GM19395 (cell line): ENCODE measurements at regions not wholly inside any gene's neighbourhood (a gene's known extent, or its start where the extent isn't known, plus 50 kb on each side); places are given as distances from the start of the nearest gene placed in this dataset.

Experiments used
- ATAC-seq: cut with Tn5 transposase; IDR thresholded peaks from one replicate; pipeline ENCODE4 v1.9.1; 2021; ENCODE audit warnings: mild to moderate bottlenecking, moderate library complexity; ENCODE audit not compliant: unreplicated experiment

DNA sequence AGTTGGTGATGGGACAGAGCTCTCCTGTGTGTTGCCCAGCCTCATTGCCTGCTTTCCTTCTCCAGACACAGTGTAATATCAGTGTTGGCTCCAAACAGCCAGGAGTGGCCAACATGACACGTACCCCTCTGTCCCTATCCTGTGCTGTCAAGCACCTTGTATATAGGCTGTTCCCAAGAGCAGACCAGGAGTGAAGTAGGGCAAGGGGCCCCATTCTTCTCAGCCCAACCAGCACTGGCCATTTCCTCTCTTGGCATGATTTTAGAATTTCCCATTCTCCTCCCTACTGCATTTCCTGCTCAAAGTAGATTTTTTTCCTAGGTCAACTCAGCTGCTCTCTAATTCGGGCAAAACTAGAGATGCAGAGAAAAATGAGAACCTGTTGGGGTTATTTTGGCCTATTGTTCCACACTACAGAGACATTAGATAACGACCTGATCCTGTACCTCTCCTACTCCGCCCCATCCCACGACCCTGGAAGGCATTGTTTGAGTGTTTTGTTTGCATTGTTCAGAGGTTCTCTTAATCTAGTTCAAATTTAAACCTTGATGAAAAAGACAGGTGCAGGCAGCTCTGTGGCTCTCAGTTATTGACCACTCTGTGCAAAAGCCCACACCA lies 95.6 kb downstream of the RASSF10 start:
- no peak for ATAC-seq

DNA sequence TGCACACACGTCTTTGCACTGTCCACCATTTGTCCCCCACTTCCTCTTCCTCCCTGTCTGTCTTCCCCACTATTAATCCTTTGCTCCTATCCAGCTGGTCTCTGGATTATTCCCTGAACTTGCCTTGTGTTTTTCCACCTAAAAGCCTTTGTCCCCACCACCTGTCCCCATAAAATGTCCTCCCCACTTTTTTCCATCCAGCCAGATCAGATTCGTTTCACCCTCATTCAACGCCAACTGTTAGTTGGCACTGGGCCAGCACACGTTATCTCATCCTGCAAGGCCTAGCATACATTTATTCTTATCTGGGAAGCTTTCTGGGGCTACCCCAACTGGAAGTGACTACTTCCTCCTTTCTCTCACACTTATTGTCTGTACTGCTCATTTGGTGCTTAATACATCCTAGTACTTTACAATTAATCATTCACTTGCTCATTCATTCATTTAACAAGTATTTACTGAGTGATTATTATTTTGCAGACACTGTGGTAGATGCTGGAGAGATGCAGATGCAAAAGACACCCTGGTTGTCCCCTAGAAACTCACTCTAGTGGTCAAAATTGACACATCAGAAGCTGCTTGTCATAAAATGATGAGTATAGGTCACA lies 96.2 kb downstream of the RASSF10 start:
- peak; percentile 70 for ATAC-seq

DNA sequence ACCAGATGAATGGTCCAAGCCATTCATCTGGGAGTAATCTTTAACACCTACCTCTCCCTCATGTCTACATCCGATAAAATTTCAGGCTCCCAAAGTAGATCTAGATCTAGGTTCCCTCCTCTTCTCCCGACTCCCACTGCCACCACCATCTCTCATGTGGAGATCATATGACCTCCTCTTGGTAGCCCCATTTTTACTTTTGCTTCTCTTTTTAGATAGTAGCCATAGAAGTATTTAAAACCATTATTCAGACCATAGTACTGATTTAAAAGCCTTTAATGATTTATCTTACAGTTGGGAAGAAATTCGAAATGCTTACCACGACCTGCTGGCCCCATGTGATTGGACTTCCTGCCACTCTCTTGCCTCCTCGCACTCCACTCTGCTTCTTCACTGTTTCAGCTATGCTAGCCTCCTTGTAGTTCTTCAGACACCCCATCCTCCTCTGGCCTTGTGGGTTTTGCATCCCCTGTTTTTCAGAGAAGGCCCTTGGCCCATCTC lies 98.5 kb downstream of the RASSF10 start:
- no peak for ATAC-seq

DNA sequence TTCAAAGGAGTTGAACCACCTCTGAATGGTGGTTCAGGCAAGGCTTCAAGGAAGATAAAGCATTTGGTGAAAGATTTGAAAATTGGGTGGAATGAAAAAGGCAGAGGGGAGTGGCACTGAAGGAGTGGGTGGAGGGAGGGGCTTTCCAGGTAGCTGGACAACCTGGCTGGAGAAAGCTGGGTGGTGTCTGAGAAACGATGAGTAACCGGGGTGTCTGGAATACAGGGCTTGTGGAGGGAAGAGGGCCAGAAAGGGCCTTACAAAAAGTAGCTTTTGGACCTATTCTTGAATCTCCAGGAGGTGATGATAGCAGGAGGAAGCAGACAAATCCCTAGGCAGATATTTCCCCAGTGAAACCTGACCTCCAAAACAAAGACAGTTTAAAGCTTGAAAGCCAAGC lies 99.3 kb downstream of the RASSF10 start:
- ATAC-seq, result no peak

DNA sequence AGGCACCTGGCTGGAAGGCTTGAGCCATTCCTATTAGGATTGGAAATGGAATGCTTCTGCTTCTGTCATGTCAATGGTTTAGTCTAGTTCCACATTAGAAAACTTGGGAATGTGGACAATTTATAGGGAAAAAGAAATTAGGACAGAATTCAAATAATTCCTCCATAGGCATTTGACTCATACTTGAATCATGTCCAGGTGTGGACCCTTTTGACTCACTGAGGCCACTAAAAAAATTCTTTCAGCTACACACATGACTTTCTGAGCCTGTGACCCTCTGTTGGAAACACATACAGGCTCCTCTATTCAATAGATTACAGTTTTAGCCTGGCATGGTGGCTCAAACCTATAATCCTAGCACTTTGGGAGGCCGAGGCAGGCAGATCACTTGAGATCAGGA lies 100.5 kb downstream of the RASSF10 start:
- ATAC-seq, result no peak

DNA sequence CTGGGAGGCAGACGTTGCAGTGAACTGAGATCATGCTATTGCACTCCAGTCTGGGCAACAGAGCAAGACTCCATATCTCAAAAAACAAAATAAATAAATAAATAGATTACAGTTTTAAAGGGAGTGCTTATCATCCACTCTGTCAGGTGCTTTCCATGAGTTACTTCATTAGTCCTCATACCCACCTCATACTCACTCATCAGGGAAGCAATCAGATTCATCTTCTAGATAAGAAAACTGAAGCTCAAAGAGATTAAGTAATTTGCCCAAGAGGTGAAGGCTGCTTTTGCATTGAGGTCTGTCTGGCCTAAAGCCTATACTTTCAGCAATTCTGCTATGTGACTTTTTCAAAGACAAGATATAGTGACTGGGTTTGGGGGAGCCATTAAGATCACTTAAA lies 101.0 kb downstream of the RASSF10 start:
- no peak for ATAC-seq

DNA sequence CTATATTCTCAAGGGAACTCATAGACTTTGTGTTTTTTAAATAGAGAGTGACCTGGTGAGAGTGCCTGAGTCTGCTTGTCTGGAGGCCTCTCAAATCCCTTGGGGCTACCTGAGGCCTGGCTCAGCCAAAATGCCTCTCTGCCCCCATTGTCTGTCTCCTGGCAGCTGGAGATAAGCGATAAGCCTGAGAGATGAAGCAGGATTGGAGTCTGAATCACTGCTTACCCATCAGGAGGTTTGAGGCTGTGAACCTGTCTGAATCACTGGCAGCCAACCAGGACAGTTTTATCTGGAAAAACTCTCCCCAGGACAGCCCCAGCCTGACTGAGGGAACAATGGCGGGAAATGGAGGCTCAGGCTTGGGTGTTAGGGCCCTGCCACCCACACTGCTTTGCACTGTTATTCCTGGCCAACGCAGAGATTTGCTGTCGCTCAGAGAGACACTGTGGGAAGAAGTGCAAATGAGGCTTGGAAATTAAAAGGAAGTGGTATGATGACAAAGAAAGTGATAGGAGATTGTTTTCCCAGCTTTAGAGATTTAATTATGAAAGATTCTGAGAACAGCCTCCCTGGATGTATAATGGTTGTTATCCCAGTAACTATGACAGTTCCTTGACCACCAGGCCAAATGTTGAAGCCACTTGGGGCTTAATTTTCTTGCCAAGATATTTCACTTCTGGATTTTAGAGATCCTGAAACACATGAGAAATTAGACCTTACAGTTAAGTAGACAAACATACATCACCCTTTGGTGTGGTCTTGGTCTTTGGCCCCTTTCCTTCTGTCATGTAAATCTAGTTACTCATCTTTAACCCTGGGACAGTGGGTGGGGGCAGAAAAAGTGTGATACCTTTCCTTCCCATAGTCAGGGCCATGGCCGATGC lies 102.1 kb downstream of the RASSF10 start:
- peak; percentile 35 for ATAC-seq

DNA sequence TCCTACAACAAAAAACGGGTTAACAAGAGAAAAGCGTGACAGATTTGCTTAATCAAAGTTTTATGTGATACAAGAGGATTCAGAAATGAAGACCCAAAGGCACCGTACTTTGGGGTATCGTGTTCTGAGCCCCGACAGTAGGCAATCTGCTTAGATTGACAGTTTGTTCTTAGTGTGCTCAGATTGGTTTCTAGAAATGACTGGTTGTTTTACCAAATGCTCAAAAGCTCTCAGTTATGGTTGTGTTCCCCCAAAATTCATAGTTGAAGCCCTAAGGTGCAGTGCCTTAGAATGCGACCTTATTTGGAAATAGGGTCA lies 102.7 kb downstream of the RASSF10 start:
- ATAC-seq, result peak; percentile 46

DNA sequence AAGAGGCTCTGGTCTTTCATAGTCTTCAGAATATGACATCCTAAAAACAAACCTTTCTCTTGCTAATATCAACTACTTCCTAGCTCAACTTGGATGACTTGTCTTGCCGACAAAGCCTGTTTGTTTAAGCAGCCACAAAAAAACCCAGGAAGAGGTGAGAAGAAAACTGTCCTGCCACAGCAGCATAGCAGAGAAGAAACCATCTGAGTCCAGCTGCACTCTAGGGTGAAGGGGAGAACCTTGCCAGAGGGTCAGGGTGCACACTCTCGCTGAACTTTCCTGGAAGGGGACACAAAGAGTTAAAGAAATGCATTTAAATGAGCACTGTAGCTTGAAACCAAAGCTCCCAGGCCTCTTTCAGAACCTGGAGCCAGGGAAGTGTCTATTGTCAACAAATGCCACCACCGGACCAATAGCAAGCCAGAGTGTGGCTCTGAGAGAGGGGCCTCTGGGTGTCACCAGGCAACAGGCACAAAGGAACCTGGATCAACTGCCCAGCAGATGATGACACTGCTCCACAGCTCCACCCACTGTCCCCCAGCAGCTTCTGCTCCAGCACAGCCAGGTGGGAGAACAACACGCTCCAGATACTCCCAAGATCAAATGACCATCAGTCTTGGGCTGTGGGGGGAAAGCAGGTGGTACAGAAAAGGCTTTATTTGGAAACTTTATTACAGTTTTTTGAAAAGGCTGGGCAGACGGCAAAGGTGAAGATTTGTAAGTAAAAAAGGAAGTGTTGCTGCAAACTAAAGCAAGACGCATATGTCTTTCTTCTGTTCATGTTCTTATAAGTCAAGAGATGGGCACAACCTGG lies 105.7 kb downstream of the RASSF10 start:
- ATAC-seq, result no peak

DNA sequence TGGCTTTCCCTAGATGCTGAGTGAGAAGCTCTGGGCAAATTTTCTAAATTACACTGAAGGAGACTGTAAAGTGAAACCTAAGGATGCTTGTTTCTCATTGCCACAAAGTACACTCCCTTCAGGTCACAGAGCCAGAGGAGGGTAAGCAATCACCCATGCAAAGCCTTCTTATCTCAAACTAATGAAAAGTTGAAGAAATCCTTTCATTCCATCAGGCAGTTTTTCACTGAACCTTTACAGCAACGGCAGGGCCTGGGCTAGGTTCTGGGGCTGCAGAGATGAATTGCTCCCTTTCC lies 106.2 kb downstream of the RASSF10 start:
- ATAC-seq, result no peak

DNA sequence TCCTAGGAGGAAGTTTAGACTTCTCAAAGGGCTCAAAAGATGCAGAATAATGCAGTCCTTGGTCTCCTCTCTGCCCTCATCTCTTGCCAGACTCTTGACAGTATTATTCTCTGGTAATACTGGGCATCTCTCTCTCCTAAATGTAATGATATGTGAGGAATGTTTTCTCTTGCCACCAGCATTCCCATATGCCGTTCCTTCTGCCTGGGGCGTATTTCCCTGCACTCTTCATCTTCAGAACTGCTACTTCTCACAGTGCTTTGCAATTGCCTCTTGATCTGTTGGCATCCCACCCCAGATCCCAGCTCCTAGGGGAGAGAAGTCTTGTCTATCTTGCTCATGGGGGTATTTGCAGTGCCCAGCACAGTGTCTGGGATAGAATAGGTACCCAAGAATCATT lies 107.4 kb downstream of the RASSF10 start:
- no peak for ATAC-seq

DNA sequence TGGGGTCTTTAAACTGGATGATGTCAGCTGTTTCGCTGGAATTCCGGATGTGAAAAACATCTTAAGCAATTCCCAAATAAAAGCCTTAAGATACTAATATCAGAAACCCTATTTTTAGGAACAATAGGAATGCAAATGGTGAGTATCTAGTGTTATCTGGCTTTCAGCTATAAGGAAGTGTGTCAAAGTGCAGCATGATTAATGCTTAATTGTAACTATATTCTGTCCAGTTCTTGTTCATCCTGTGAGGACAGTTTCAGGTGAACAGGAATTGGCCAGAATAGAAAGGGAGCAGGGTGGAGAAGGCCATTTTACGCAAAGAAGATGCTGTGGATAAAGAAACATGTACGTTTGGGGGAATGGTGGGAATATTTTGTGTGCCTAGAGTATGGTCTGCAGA lies 108.2 kb downstream of the RASSF10 start:
- no peak for ATAC-seq

DNA sequence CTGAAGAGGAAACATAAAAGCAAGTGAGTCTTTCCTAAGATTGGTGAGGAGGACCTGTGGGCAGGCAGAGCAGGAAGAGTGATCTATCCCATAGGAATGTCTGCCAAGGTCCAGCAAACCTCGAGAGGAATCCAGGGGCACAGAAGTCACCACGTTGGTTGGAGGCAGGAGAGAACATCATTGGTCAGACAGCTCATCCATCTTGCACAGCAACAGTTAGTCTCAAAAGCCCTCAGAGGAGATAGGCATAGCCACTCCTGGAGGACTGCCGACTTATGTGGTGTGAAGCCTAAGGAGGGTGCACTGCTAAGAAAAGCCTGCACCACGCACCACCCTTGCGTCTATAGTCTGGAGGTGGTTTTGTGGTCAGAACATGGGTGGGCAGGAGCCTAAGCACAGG lies 109.1 kb downstream of the RASSF10 start:
- no peak for ATAC-seq

DNA sequence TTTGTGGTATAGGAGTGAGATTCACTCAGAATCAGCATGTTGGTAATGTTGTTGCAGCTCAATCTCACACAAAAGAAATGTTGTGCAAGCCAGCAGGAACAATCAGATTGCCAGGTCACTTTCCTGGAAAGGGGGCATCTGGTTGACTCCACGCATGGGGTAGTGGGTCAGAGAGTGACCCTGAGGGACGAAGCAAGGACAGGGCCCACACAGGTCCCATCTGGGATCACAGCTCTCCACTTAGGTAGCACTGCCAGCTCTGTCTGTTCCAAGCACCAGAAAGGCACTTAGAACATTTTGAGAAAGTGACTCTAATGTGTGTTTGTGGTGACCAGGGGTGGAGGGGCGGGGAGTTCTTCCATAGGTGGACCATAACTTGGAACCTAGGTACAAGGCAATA lies 109.5 kb downstream of the RASSF10 start:
- no peak for ATAC-seq

DNA sequence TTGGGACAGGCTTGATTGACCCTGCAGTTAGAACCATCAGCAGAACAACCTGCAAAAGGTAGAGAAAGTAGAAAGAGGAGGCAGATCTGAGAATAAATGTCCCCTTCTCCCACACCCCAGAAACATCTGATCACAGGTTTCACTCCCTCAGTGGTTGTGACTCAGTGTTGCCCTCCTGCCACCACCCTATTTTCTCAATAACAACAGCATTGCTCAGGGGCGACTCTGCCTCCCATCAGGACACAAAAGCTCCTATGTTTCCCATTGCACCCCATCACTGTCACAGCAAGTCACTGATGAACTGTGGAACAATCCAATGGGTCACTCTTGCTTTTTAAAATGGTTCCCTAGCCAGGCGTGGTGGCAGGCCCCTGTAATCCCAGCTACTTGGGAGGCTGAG lies 110.2 kb downstream of the RASSF10 start:
- no peak for ATAC-seq

DNA sequence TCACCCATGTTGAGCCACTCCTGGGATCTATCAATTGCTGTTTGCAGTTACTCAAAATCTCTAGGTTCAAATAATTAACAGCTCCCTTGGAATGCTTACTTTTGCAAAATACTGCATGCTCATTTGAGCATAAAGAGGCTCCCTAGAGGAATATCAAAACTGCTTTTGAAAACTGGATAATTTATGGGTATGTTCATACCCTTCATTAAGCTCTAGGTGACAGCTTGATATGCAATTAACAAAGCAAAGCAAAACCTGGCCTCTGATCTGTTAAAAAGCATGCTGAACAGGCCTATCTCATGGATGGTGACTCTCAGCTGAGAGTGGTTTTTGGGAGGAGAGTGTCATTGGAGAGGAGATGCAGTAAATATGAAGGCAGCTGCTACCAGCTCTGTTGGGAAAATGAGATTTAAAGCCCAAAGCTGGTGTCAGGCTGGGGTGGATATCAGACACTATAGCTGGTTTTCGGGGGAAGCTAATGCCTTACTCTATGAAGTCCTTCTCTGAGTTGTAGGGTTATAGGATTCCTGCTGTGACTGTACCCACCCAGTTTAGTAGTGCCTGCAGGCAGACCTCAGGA lies 110.9 kb downstream of the RASSF10 start:
- ATAC-seq, result no peak

DNA sequence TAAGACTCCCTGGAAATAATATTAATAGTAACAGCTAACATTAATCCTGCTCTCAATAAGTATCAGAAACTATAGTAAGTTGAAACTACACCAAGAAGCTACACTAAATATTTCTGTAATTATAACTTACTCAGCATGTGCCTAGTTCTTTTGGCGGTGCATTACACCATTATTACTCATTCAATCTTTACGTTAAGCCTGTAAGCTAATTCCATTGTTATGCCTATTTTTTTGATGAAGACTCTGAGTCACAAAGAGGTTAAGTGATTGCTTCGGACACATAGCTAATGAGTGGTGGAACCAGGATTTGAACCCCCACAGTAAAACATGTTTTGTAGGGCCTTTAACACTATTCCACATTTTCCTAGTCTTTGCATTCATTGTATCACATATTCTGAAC lies 111.6 kb downstream of the RASSF10 start:
- no peak for ATAC-seq

DNA sequence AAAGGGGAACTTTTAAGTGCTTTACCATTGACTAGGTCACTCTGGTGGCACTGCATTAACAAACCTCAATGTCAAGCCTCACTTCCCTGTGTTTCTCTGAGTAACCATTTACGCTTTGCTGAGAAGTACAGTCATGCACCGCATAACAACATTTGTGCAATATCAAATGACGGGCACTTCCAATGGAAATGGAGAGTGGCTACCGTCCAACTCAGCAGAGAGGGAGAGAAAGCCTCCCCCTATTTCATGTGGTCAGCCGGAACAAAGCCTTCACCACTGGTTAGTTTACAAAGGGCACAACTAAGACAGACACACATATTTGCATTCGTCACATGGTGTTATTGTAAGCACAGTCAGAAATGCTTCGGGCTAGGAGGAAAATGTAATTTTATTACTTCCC lies 117.3 kb downstream of the RASSF10 start:
- ATAC-seq, result no peak

DNA sequence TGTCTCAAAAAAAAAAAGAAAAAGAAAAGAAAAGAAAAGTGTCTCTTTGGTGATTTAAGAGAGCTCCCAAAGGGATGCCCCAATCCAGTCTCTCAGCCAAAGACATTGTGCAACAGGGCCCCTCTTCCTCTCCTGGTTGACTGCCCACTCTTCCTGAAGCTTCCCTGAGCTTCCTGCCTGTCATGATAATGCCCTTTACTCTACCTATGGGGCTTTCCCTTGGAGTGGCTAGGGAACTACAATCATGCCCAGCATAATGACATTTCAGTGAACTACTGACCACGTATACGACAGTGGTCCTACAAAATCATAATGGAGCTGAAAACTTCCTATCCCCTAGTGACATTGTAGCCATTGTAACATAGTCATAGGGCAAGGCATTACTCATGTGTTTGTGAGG lies 118.0 kb downstream of the RASSF10 start:
- no peak for ATAC-seq

DNA sequence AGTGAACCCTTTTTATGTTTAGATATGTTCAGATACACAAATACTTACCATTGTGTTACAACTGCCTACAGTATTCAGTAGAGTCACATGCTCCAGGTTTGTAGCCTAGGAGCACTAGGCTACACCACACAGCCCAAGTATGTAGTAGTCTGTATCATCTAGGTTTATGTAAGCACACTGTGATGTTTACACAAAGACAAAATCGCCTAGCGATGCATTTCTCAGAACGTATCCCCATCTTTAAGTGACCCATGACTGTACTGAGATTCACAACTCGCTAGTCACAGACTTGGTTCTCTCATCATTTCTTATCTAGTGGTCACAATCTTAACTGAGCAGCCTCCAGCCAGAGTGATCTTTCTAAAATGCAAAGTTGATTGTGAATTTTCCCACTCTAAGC lies 119.2 kb downstream of the RASSF10 start:
- no peak for ATAC-seq

DNA sequence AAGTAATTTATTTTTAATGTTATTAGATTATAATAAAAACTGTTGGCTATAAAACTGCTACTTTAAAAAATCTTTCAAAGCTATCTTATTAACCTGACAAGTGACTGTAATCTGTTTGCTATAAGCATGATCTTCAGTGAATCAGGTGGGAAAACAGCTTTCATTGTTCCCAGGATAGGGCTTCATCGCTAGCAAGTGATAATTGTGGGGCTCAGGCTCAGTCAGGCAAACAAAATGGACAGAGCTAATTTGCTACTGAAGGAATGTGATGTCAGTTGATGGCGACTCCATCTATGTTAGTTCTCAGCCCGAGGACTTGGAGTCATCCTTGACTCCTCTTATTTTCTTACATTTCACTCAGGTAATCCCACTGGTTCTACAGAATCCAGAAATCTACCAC lies 125.0 kb downstream of the RASSF10 start:
- no peak for ATAC-seq
